Fibroblast of lung (primary cell): ENCODE measurements at regions not wholly inside any gene's neighbourhood (a gene's known extent, or its start where the extent isn't known, plus 50 kb on each side); places are given as distances from the start of the nearest gene placed in this dataset.

Experiments
- DNase-seq, 2 donors: peaks; one replicate each; pipeline versions ENCODE4 v3.0.0 to v3.0.0-alpha.2; 2010; ENCODE audit warnings: low read depth in 2 of 2
- H2AFZ ChIP-seq: 2 replicates; pipeline ENCODE4 v1.5.1; 2012; ENCODE audit warnings: low read length, control low read depth, inconsistent platforms
- H3K27ac ChIP-seq: 2 replicates; pipeline ENCODE4 v1.5.1; 2011; ENCODE audit warnings: low read length, control low read depth; ENCODE audit not compliant: insufficient read depth
- H3K27me3 ChIP-seq: 2 replicates; pipeline ENCODE4 v1.5.1; 2011; ENCODE audit warnings: mild to moderate bottlenecking, low read length; ENCODE audit not compliant: control insufficient read depth, insufficient read depth
- H3K36me3 ChIP-seq: 2 replicates; pipeline ENCODE4 v1.5.1; 2011; ENCODE audit warnings: low read length; ENCODE audit not compliant: control insufficient read depth, insufficient read depth
- H3K4me1 ChIP-seq: 2 replicates; pipeline ENCODE4 v1.5.1; 2011; ENCODE audit warnings: low read length; ENCODE audit not compliant: control insufficient read depth, insufficient read depth; ENCODE audit errors: extremely low read depth
- H3K4me2 ChIP-seq: 2 replicates; pipeline ENCODE4 v1.5.1; 2011; ENCODE audit warnings: low read length, control low read depth; ENCODE audit not compliant: insufficient read depth; ENCODE audit errors: extremely low read depth
- H3K4me3 ChIP-seq, 4 experiments: fragments of 200-600 bp in 1 of 4; sonication (generic) in 1 of 4; replicated peaks in 1 of 4; 2 replicates each; pipeline ENCODE4 v1.5.1; 2011 to 2016; ENCODE audit warnings: low read length in 4 of 4, low read depth in 3 of 4, mild to moderate bottlenecking in 3 of 4, control low read depth in 2 of 4, inconsistent platforms in 1 of 4, mixed read lengths in 1 of 4; ENCODE audit not compliant: insufficient read depth in 1 of 4; ENCODE audit errors: control extremely low read depth in 1 of 4
- H3K79me2 ChIP-seq: 2 replicates; pipeline ENCODE4 v1.5.1; 2012; ENCODE audit warnings: mild to moderate bottlenecking, low read length, inconsistent platforms; ENCODE audit not compliant: control insufficient read depth, insufficient read depth
- H3K9ac ChIP-seq: 2 replicates; pipeline ENCODE4 v1.5.1; 2011; ENCODE audit warnings: mild to moderate bottlenecking, low read length, control low read depth; ENCODE audit not compliant: insufficient read depth
- H3K9me3 ChIP-seq: 2 replicates; pipeline ENCODE4 v1.5.1; 2012; ENCODE audit warnings: low read depth, low read length; ENCODE audit not compliant: control insufficient read depth, insufficient read depth
- H4K20me1 ChIP-seq: 2 replicates; pipeline ENCODE4 v1.5.1; 2011; ENCODE audit warnings: low read length; ENCODE audit not compliant: control insufficient read depth, insufficient read depth; ENCODE audit errors: extremely low read depth
- CTCF ChIP-seq, 2 donors: IDR thresholded peaks in 1 of 2; conservative IDR thresholded peaks in 1 of 2; 1 replicate in 1 of 2; 2 replicates in 1 of 2; pipeline ENCODE4 v1.5.1; 2011 to 2012; ENCODE audit warnings: low read length in 2 of 2, control low read depth in 1 of 2, inconsistent platforms in 1 of 2, low read depth in 1 of 2, mild to moderate bottlenecking in 1 of 2
- EZH2 ChIP-seq: IDR thresholded peaks from 2 replicates; pipeline ENCODE4 v1.5.1; 2012; ENCODE audit warnings: low read length, control low read depth, mild to moderate bottlenecking; ENCODE audit errors: missing control alignments

GRCh38 chr5:68953231-68953874, 140.5 kb upstream of the SLC30A5 start:
- Histone ChIP-seq H3K36me3 (no peaks in the 10 kb centered on the region), H3K79me2 (no peaks in the 10 kb centered on the region), H3K9ac (no peak overlapping the region), H3K27ac (no peak overlapping the region), H3K4me3 (no peak overlapping the region), H3K4me1 (no peaks in the 10 kb centered on the region), H3K4me2 (no peak overlapping the region), H2AFZ (no peak overlapping the region), H4K20me1 (no peaks in the 10 kb centered on the region), H3K9me3 (no peaks in the 10 kb centered on the region), H3K27me3 (peaks cover 2% of the 10 kb centered on the region)
- peak in 1 of 2 donors; percentile 7 for DNase-seq
- TF ChIP-seq CTCF (conservative IDR thresholded peaks at IDR 0.05 in 1 of 2, IDR thresholded peaks at IDR 0.05 in 1 of 2; ENCODE audit: low read depth in 1 of 2, low read length in 2 of 2) (no peak), EZH2 (no peak)

GRCh38 chr5:68953875-68954617, 139.8 kb upstream of the SLC30A5 start:
- H3K79me2 ChIP-seq = no peaks in the 10 kb centered on the region
- H3K9ac ChIP-seq = no peak overlapping the region
- H3K9me3 ChIP-seq = no peaks in the 10 kb centered on the region
- H3K27me3 ChIP-seq = peaks cover 2% of the 10 kb centered on the region
- no peaks in the 10 kb centered on the region for H3K4me1 ChIP-seq
- no peaks in the 10 kb centered on the region for H4K20me1 ChIP-seq
- DNase-seq = peak in 1 of 2 donors; percentile 16
- no peak overlapping the region for H3K27ac ChIP-seq
- no peaks in the 10 kb centered on the region for H3K36me3 ChIP-seq
- H3K4me3 ChIP-seq = no peak overlapping the region
- no peak overlapping the region for H3K4me2 ChIP-seq
- TF ChIP-seq CTCF (conservative IDR thresholded peaks at IDR 0.05 in 1 of 2, IDR thresholded peaks at IDR 0.05 in 1 of 2; ENCODE audit: low read depth in 1 of 2, low read length in 2 of 2) (no peak), EZH2 (no peak)
- H2AFZ ChIP-seq = no peak overlapping the region

- H2AFZ ChIP-seq = no peak overlapping the region
- no peaks in the 10 kb centered on the region for H3K9me3 ChIP-seq
- H3K4me2 ChIP-seq = no peak overlapping the region
- H3K27me3 ChIP-seq = no peaks in the 10 kb centered on the region
- no peak for TF ChIP-seq EZH2
- no peak for TF ChIP-seq CTCF (conservative IDR thresholded peaks at IDR 0.05 in 1 of 2, IDR thresholded peaks at IDR 0.05 in 1 of 2; ENCODE audit: low read depth in 1 of 2, low read length in 2 of 2)
- no peaks in the 10 kb centered on the region for H3K79me2 ChIP-seq
- no peak overlapping the region for H3K4me3 ChIP-seq
- H3K27ac ChIP-seq = no peak overlapping the region
- no peak for DNase-seq
- H3K9ac ChIP-seq = no peak overlapping the region
- no peaks in the 10 kb centered on the region for H4K20me1 ChIP-seq
- no peaks in the 10 kb centered on the region for H3K36me3 ChIP-seq
- no peaks in the 10 kb centered on the region for H3K4me1 ChIP-seq
Measured at GRCh38 chr5:68954618-68954910, 139.2 kb upstream of the SLC30A5 start.
